HepG2 (cell line): ENCODE measurements at regions not wholly inside any gene's neighbourhood (a gene's known extent, or its start where the extent isn't known, plus 50 kb on each side); places are given as distances from the start of the nearest gene placed in this dataset.

Source experiments
- ATAC-seq: fragments of 200-7000 bp; cut with Tn5 transposase; 3 replicates; pipeline ENCODE4 v1.9.1; 2020; ENCODE audit warnings: mild to moderate bottlenecking, moderate library complexity
- BruUV-seq: library from RNA; stranded (reverse); fragments of 400-500 nt; replicated peaks from 2 replicates; lab custom pipeline; 2021; lab: Mats Ljungman, UMichigan
- CTCF ChIA-PET: fragments of 300-600 bp; formaldehyde crosslinking; extraction: SDS; loops from one replicate; lab custom pipeline; 2021; ENCODE audit warnings: low total read pairs, inconsistent platforms, low intra/inter-chr PET ratio; lab: Yijun Ruan, JAX
- POLR2A ChIA-PET: fragments of 350-600 bp; sonication (Branson Sonifier 250); formaldehyde crosslinking; loops from one replicate; lab custom pipeline; 2020; ENCODE audit warnings: antibody characterized with exemption, inconsistent platforms; lab: Yijun Ruan, JAX
- DNase-seq: peaks from one replicate; pipeline ENCODE4 v3.0.0-alpha.2; 2015; ENCODE audit warnings: low spot score
- FAIRE-seq: peaks from 3 replicates; lab custom pipeline; 2011; peaks lifted over from hg19 to GRCh38; lab: Jason Lieb, UNC
- H2AFZ ChIP-seq: one replicate; pipeline ENCODE4 v1.6.1; 2011; ENCODE audit warnings: low read length, inconsistent platforms
- H3K27ac ChIP-seq: fragments of 300-600 bp; 3 replicates; pipeline ENCODE4 v1.8.0; 2011; ENCODE audit warnings: mixed run types, mild to moderate bottlenecking, mixed read lengths, low read length, inconsistent platforms; ENCODE audit not compliant: insufficient read depth; ENCODE audit errors: extremely low read length
- H3K27me3 ChIP-seq, 2 experiments: fragments of 200-600 bp in 1 of 2; 2 replicates in 1 of 2; 3 replicates in 1 of 2; pipeline versions ENCODE4 v1.6.0 to v1.8.0; 2011; ENCODE audit warnings: low read length in 2 of 2, mild to moderate bottlenecking in 2 of 2, moderate library complexity in 2 of 2, inconsistent platforms in 1 of 2; ENCODE audit not compliant: insufficient read depth in 2 of 2, control insufficient read depth in 1 of 2
- H3K36me3 ChIP-seq, 2 experiments: fragments of 200-600 bp in 1 of 2; replicated peaks in 1 of 2; 2 replicates in 1 of 2; 3 replicates in 1 of 2; pipeline versions ENCODE4 v1.5.1 to v1.8.0; 2011; ENCODE audit warnings: low read length in 2 of 2, inconsistent platforms in 1 of 2; ENCODE audit not compliant: insufficient read depth in 2 of 2, control insufficient read depth in 1 of 2
- H3K4me1 ChIP-seq: 2 replicates; pipeline ENCODE4 v1.5.1; 2012; ENCODE audit warnings: low read length, inconsistent platforms; ENCODE audit not compliant: insufficient read depth
- H3K4me2 ChIP-seq: 2 replicates; pipeline ENCODE4 v1.6.0; 2011; ENCODE audit warnings: low read depth, low read length, inconsistent platforms
- H3K4me3 ChIP-seq, 3 experiments: fragments of 200-600 bp in 1 of 3; sonication (generic), shearing (Covaris generic) in 1 of 3; replicated peaks in 1 of 3; 2 replicates each; pipeline ENCODE4 v1.5.1; 2011 to 2016; ENCODE audit warnings: low read length in 3 of 3, inconsistent platforms in 2 of 3, low read depth in 2 of 3, mild to moderate bottlenecking in 2 of 3, control low read depth in 1 of 3, mixed read lengths in 1 of 3; ENCODE audit not compliant: insufficient read depth in 1 of 3
- H3K79me2 ChIP-seq: one replicate; pipeline ENCODE4 v1.6.1; 2011; ENCODE audit warnings: low read length, inconsistent platforms; ENCODE audit not compliant: insufficient read depth
- H3K9ac ChIP-seq: 2 replicates; pipeline ENCODE4 v1.6.0; 2011; ENCODE audit warnings: mild to moderate bottlenecking, low read depth, low read length, inconsistent platforms; ENCODE audit not compliant: insufficient read depth
- H3K9me3 ChIP-seq: 2 replicates; pipeline ENCODE4 v1.5.1; 2012; ENCODE audit warnings: mild to moderate bottlenecking, low read length
- H4K20me1 ChIP-seq: 2 replicates; pipeline ENCODE4 v1.6.0; 2011; ENCODE audit warnings: inconsistent platforms, mild to moderate bottlenecking, low read length, moderate library complexity; ENCODE audit not compliant: insufficient read depth
- HOXA9 ChIP-seq: sonication (generic); formaldehyde crosslinking; IDR thresholded peaks from 2 replicates; pipeline ENCODE4 v1.8.1; 2022; ENCODE audit warnings: missing genetic modification reagents, mild to moderate bottlenecking, moderate library complexity, borderline replicate concordance
- PRDM15 ChIP-seq: sonication (generic); formaldehyde crosslinking; IDR thresholded peaks from 2 replicates; pipeline ENCODE4 v1.4.0; 2020; ENCODE audit warnings: missing genetic modification reagents
- TRAFD1 ChIP-seq: sonication (generic); formaldehyde crosslinking; IDR thresholded peaks from 2 replicates; pipeline ENCODE4 v1.5.1; 2020; ENCODE audit warnings: missing genetic modification reagents, mild to moderate bottlenecking, borderline replicate concordance
- ZNF18 ChIP-seq: sonication (generic); formaldehyde crosslinking; IDR thresholded peaks from 2 replicates; pipeline ENCODE4 v1.8.0; 2022; ENCODE audit warnings: mild to moderate bottlenecking, missing genetic modification reagents; ENCODE audit not compliant: insufficient replicate concordance
- ZNF232 ChIP-seq: sonication (generic); formaldehyde crosslinking; IDR thresholded peaks from 2 replicates; pipeline ENCODE4 v1.4.0; 2020; ENCODE audit warnings: missing genetic modification reagents, borderline replicate concordance
- ZNF431 ChIP-seq: sonication (generic); formaldehyde crosslinking; IDR thresholded peaks from 2 replicates; pipeline ENCODE4 v1.9.0; 2022; ENCODE audit warnings: missing genetic modification reagents, low read depth, mild to moderate bottlenecking, borderline replicate concordance
- ZNF747 ChIP-seq: sonication (generic); formaldehyde crosslinking; IDR thresholded peaks from 2 replicates; pipeline ENCODE4 v1.8.1; 2023; ENCODE audit warnings: missing genetic modification reagents, mild to moderate bottlenecking, borderline replicate concordance
- ZNF75D ChIP-seq: sonication (generic); formaldehyde crosslinking; IDR thresholded peaks from 2 replicates; pipeline ENCODE4 v1.8.1; 2023; ENCODE audit warnings: missing genetic modification reagents, mild to moderate bottlenecking, borderline replicate concordance
- WGBS: methylation state at CpG from one replicate; pipeline ENCODE4 v1.1.6; 2017; ENCODE audit warnings: low lambda C conversion rate; 5-methylcytosine and 5-hydroxymethylcytosine counted together
- in situ Hi-C: cut with HindIII; loops from 2 replicates; pipeline ENCODE4 v1.10.0; 2017; ENCODE audit warnings: low pct_unique_long_range_greater_than_20kb; ENCODE audit not compliant: extremely low pct_ligation_motif_present
- intact Hi-C: fragments of 100-400 bp; cut with micrococcal nuclease; formaldehyde crosslinking; loops from one replicate; pipeline ENCODE4 v1.10.0; 2022; ENCODE audit not compliant: unreplicated experiment

GRCh38 chr10:83937826-83938225 is 201.5 kb upstream of the GHITM start:
- no peak for FAIRE-seq
- Histone ChIP-seq H3K27me3 (no peaks in the 10 kb centered on the region), H3K9ac (no peak overlapping the region), H3K79me2 (no peaks in the 10 kb centered on the region), H3K9me3 (no peaks in the 10 kb centered on the region), H2AFZ (no peak overlapping the region), H3K27ac (no peak overlapping the region), H3K36me3 (no peaks in the 10 kb centered on the region), H3K4me3 (no peak overlapping the region), H3K4me2 (no peak overlapping the region), H3K4me1 (no peaks in the 10 kb centered on the region), H4K20me1 (no peaks in the 10 kb centered on the region)
- CTCF ChIA-PET: no interaction called here
- BruUV-seq: no TSS peak
- ATAC-seq: no peak
- TF ChIP-seq ZNF747: no peak
- no peak for TF ChIP-seq ZNF75D
- TF ChIP-seq PRDM15 (CRISPR knock-in tag): no peak
- TF ChIP-seq HOXA9 (CRISPR knock-in tag): no peak
- no peak for TF ChIP-seq ZNF232 (CRISPR knock-in tag)
- no peak for TF ChIP-seq TRAFD1 (CRISPR knock-in tag)
- TF ChIP-seq ZNF431 (CRISPR knock-in tag): no peak
- no peak for TF ChIP-seq ZNF18 (CRISPR knock-in tag)
- 11% methylated on average over 1 of the region's 1 CpG for WGBS
- intact Hi-C loops (no loop called here), in situ Hi-C loops (no loop called here)
- POLR2A ChIA-PET: no interaction called here
- no peak for DNase-seq
